Lung (tissue), 11 donors: ENCODE measurements at regions not wholly inside any gene's neighbourhood (a gene's known extent, or its start where the extent isn't known, plus 50 kb on each side); places are given as distances from the start of the nearest gene placed in this dataset.

Source experiments
- ATAC-seq: fragments of 200-7000 bp; cut with Tn5 transposase; one replicate; pipeline ENCODE4 v1.9.1; 2020; ENCODE audit warnings: moderate number of reproducible peaks; ENCODE audit not compliant: insufficient read depth, low FRiP score
- DNase-seq, 3 donors: peaks; one replicate each; pipeline ENCODE4 v3.0.0-alpha.2; 2013 to 2017
- H3K27ac ChIP-seq, 2 donors: one replicate each; pipeline ENCODE4 v1.5.1; 2013; ENCODE audit warnings: mild to moderate bottlenecking in 2 of 2, moderate library complexity in 2 of 2, control low read depth in 1 of 2, inconsistent platforms in 1 of 2, low read depth in 1 of 2, low read length in 1 of 2
- H3K27me3 ChIP-seq, 3 donors: one replicate each; pipeline ENCODE4 v1.5.1; 2013; ENCODE audit warnings: low read length in 2 of 3; ENCODE audit not compliant: control insufficient read depth in 3 of 3, insufficient read depth in 3 of 3
- H3K36me3 ChIP-seq, 4 donors: one replicate each; pipeline ENCODE4 v1.5.1; 2013; ENCODE audit warnings: low read length in 4 of 4, mild to moderate bottlenecking in 1 of 4, moderate library complexity in 1 of 4; ENCODE audit not compliant: control insufficient read depth in 4 of 4, insufficient read depth in 4 of 4
- H3K4me1 ChIP-seq, 5 donors: one replicate each; pipeline ENCODE4 v1.5.1; 2013; ENCODE audit warnings: low read length in 5 of 5, mild to moderate bottlenecking in 2 of 5, moderate library complexity in 1 of 5; ENCODE audit not compliant: control insufficient read depth in 5 of 5, insufficient read depth in 5 of 5
- H3K4me3 ChIP-seq: one replicate; pipeline ENCODE4 v1.5.1; 2013; ENCODE audit warnings: mild to moderate bottlenecking, control low read depth, moderate library complexity
- H3K9ac ChIP-seq, 2 donors: one replicate each; pipeline ENCODE4 v1.5.1; 2013; ENCODE audit warnings: low read length in 2 of 2, control low read depth in 1 of 2; ENCODE audit not compliant: insufficient read depth in 1 of 2
- H3K9me3 ChIP-seq, 4 donors: one replicate each; pipeline ENCODE4 v1.5.1; 2013; ENCODE audit warnings: low read length in 3 of 4, mild to moderate bottlenecking in 1 of 4, moderate library complexity in 1 of 4; ENCODE audit not compliant: control insufficient read depth in 4 of 4, insufficient read depth in 3 of 4
- CTCF ChIP-seq: IDR thresholded peaks from 2 replicates; pipeline ENCODE4 v1.5.1; 2012; ENCODE audit warnings: mild to moderate bottlenecking; ENCODE audit errors: control extremely low read depth, extremely low read depth
- WGBS, 2 donors: extraction: QIAGEN DNeasy Blood & Tissue Kit; methylation state at CpG; one replicate each; pipeline ENCODE4 v1.1.7; 2013; 5-methylcytosine and 5-hydroxymethylcytosine counted together
- donor health status: control.
- donor health status: control.
- donor health status: Bipolar disorder and iron deficiency.
- donor health status: healthy.
- donor health status: DM: yes; HTN: yes; CAD: no.

- TF ChIP-seq CTCF, result no peak
- Histone ChIP-seq H3K4me1 (no peaks in the 10 kb centered on the region), H3K9ac (no peak overlapping the region), H3K9me3 (peaks cover 0 to 2% (median 0%) of the 10 kb centered on the region in 4 donors), H3K27me3 (no peaks in the 10 kb centered on the region), H3K27ac (no peak overlapping the region), H3K4me3 (no peak overlapping the region), H3K36me3 (no peaks in the 10 kb centered on the region)
- DNase-seq, result no peak
- no peak for ATAC-seq
- 76 to 79% methylated on average over 8 of the region's 8 CpGs for WGBS, 2 donors
Measured at GRCh38 chr5:5598547-5599113, 176.2 kb downstream of the ICE1 start.

- no peak overlapping the region for H3K4me3 ChIP-seq
- no peak overlapping the region for H3K27ac ChIP-seq
- TF ChIP-seq CTCF, result no peak
- ATAC-seq, result no peak
- DNase-seq, result no peak
- no peaks in the 10 kb centered on the region for H3K27me3 ChIP-seq
- no peaks in the 10 kb centered on the region for H3K36me3 ChIP-seq
- no peaks in the 10 kb centered on the region for H3K9me3 ChIP-seq
- no peaks in the 10 kb centered on the region for H3K4me1 ChIP-seq
- H3K9ac ChIP-seq, result no peak overlapping the region
Measured at GRCh38 chr5:5593391-5593790, 170.9 kb downstream of the ICE1 start.

- ATAC-seq (no peak), DNase-seq (no peak)
- no peak overlapping the region for H3K27ac ChIP-seq
- no peak overlapping the region for H3K9ac ChIP-seq
- TF ChIP-seq CTCF, result no peak
- 76 to 84% methylated on average over 5 of the region's 5 CpGs for WGBS, 2 donors
- no peaks in the 10 kb centered on the region for H3K36me3 ChIP-seq
- no peaks in the 10 kb centered on the region for H3K9me3 ChIP-seq
- no peaks in the 10 kb centered on the region for H3K27me3 ChIP-seq
- no peaks in the 10 kb centered on the region for H3K4me1 ChIP-seq
- no peak overlapping the region for H3K4me3 ChIP-seq
Measured at GRCh38 chr5:5592541-5592940, 170.1 kb downstream of the ICE1 start.

GRCh38 chr5:5591567-5591966 is 169.1 kb downstream of the ICE1 start:
- peaks cover 0 to 2% (median 0%) of the 10 kb centered on the region in 4 donors for H3K9me3 ChIP-seq
- 81 to 83% methylated on average over 6 of the region's 6 CpGs for WGBS, 2 donors
- no peak for TF ChIP-seq CTCF
- no peaks in the 10 kb centered on the region for H3K27me3 ChIP-seq
- H3K4me1 ChIP-seq, result no peaks in the 10 kb centered on the region
- no peak for ATAC-seq
- DNase-seq, result no peak
- no peak overlapping the region for H3K4me3 ChIP-seq
- H3K36me3 ChIP-seq, result no peaks in the 10 kb centered on the region
- no peak overlapping the region for H3K9ac ChIP-seq
- no peak overlapping the region for H3K27ac ChIP-seq
